ENCODE measurements at regions not wholly inside any gene's neighbourhood (a gene's known extent, or its start where the extent isn't known, plus 50 kb on each side); places are given as distances from the start of the nearest gene placed in this dataset.

DNA sequence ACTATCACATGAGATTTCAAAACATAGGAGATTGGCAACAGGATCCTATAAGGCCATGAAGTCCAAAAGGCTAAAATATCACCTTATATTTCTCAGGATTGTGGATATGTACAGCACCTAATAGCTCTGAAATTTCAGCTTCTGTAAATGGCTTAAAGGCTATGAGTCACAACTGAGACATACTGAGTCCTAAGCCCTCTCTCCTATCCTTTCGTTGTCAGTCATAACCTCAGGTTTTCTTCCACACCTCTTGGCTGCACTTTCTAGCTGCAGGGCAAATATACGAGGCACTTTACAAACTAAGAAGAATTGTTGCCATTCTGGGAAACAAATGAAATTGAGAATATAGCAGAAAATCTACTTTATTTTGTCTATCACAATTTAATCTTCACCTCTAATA is 969.9 kb upstream of the EPHA7 start:
- no peaks in the 10 kb centered on the region for H3K9me3 ChIP-seq (ENCODE audit: control insufficient read depth, insufficient read depth, low read depth, low read length)
- ATAC-seq (no peak), DNase-seq (ENCODE audit: low read depth, low spot score) (no peak)
- in situ Hi-C loops (cut with HindIII; ENCODE audit: low pct_unique_long_range_greater_than_20kb, low sequenced_read_pairs) (no loop called here), intact Hi-C loops (cut with micrococcal nuclease; ENCODE audit: unreplicated experiment) (no loop called here)
- no peak overlapping the region for H3K4me3 ChIP-seq (ENCODE audit: low read depth in 2 of 2, low read length in 2 of 2)
- TF ChIP-seq POLR2AphosphoS5 (IDR thresholded peaks at IDR 0.05; ENCODE audit: low read depth, low read length) (no peak), SIN3A (IDR thresholded peaks at IDR 0.05; ENCODE audit: borderline replicate concordance, insufficient read depth, low read depth, low read length) (no peak)
- TF ChIP-seq, protein P1, sequence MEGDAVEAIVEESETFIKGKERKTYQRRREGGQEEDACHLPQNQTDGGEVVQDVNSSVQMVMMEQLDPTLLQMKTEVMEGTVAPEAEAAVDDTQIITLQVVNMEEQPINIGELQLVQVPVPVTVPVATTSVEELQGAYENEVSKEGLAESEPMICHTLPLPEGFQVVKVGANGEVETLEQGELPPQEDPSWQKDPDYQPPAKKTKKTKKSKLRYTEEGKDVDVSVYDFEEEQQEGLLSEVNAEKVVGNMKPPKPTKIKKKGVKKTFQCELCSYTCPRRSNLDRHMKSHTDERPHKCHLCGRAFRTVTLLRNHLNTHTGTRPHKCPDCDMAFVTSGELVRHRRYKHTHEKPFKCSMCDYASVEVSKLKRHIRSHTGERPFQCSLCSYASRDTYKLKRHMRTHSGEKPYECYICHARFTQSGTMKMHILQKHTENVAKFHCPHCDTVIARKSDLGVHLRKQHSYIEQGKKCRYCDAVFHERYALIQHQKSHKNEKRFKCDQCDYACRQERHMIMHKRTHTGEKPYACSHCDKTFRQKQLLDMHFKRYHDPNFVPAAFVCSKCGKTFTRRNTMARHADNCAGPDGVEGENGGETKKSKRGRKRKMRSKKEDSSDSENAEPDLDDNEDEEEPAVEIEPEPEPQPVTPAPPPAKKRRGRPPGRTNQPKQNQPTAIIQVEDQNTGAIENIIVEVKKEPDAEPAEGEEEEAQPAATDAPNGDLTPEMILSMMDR (IDR thresholded peaks at IDR 0.05), result no peak
- H3K36me3 ChIP-seq (ENCODE audit: control insufficient read depth, insufficient read depth, low read length), result no peaks in the 10 kb centered on the region
- ChIA-PET CTCF (no interaction called here), POLR2A (no interaction called here)
- H3K4me1 ChIP-seq (ENCODE audit: control insufficient read depth, insufficient read depth, low read length), result no peaks in the 10 kb centered on the region
- BruUV-seq (replicated peaks), result no TSS peak
- no peak overlapping the region for H3K27ac ChIP-seq (ENCODE audit: low read length)
- H3K27me3 ChIP-seq (ENCODE audit: control insufficient read depth, insufficient read depth, low read length), result no peaks in the 10 kb centered on the region

DNA sequence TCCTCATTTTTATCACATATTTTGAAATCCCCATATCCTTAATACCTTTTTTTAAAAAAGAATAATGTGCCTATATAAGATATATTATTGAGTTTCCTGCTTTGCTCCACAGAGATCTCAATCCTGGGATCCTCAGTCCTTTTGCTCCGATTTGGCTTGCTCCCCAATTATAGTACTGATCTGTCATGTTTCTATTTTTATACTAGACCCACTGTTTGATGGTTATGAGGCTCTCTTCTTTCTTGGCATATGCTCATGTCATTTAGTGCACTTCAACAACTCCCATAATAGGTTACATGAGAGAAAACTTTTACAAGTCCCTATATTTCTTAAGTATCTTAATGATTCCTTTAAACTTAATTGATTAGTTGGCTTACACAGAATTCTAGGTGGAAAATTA is 958.5 kb upstream of the EPHA7 start:
- ChIA-PET CTCF (no interaction called here), POLR2A (no interaction called here)
- in situ Hi-C loops (cut with HindIII; ENCODE audit: low pct_unique_long_range_greater_than_20kb, low sequenced_read_pairs) (no loop called here), intact Hi-C loops (cut with micrococcal nuclease; ENCODE audit: unreplicated experiment) (no loop called here)
- H3K27ac ChIP-seq (ENCODE audit: low read length), result no peak overlapping the region
- no peak overlapping the region for H3K4me3 ChIP-seq (ENCODE audit: low read depth in 2 of 2, low read length in 2 of 2)
- no peak for DNase-seq (ENCODE audit: low read depth, low spot score)
- no peaks in the 10 kb centered on the region for H3K36me3 ChIP-seq (ENCODE audit: control insufficient read depth, insufficient read depth, low read length)
- no peaks in the 10 kb centered on the region for H3K4me1 ChIP-seq (ENCODE audit: control insufficient read depth, insufficient read depth, low read length)
- H3K27me3 ChIP-seq (ENCODE audit: control insufficient read depth, insufficient read depth, low read length), result no peaks in the 10 kb centered on the region
- BruUV-seq (replicated peaks), result no TSS peak
- no peak for TF ChIP-seq SIN3A (IDR thresholded peaks at IDR 0.05; ENCODE audit: borderline replicate concordance, insufficient read depth, low read depth, low read length)
- TF ChIP-seq, protein P2, sequence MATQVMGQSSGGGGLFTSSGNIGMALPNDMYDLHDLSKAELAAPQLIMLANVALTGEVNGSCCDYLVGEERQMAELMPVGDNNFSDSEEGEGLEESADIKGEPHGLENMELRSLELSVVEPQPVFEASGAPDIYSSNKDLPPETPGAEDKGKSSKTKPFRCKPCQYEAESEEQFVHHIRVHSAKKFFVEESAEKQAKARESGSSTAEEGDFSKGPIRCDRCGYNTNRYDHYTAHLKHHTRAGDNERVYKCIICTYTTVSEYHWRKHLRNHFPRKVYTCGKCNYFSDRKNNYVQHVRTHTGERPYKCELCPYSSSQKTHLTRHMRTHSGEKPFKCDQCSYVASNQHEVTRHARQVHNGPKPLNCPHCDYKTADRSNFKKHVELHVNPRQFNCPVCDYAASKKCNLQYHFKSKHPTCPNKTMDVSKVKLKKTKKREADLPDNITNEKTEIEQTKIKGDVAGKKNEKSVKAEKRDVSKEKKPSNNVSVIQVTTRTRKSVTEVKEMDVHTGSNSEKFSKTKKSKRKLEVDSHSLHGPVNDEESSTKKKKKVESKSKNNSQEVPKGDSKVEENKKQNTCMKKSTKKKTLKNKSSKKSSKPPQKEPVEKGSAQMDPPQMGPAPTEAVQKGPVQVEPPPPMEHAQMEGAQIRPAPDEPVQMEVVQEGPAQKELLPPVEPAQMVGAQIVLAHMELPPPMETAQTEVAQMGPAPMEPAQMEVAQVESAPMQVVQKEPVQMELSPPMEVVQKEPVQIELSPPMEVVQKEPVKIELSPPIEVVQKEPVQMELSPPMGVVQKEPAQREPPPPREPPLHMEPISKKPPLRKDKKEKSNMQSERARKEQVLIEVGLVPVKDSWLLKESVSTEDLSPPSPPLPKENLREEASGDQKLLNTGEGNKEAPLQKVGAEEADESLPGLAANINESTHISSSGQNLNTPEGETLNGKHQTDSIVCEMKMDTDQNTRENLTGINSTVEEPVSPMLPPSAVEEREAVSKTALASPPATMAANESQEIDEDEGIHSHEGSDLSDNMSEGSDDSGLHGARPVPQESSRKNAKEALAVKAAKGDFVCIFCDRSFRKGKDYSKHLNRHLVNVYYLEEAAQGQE (IDR thresholded peaks at IDR 0.05; ENCODE audit: insufficient read depth in 1 of 2, low read depth in 2 of 2, low read length in 1 of 2), result no peak
- no peak for TF ChIP-seq TCF7L2 (IDR thresholded peaks at IDR 0.05; ENCODE audit: low read depth, low read length)
- no peak for TF ChIP-seq POLR2AphosphoS5 (IDR thresholded peaks at IDR 0.05; ENCODE audit: low read depth, low read length)
- TF ChIP-seq, protein P1 (IDR thresholded peaks at IDR 0.05), result no peak
- no peaks in the 10 kb centered on the region for H3K9me3 ChIP-seq (ENCODE audit: control insufficient read depth, insufficient read depth, low read depth, low read length)
- no peak for ATAC-seq

DNA sequence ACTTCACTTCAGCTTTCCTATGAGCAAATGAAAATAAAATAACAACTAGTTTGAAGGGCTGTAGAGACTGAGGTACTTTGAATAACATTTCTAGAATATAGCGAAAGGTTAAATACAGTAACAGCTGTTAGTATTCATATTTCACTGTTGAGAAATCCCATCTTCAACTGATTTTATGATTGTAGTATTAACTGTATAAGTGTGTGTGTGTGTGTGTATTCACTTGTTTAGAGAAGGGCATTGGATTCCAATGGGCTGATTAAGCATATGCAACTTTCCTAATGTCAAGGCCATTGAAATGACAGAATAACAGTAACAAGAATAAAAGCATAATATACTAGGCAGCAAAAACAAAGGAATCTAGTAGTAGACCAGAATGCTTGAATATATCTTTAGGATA is 957.5 kb upstream of the EPHA7 start:
- in situ Hi-C loops (cut with HindIII; ENCODE audit: low pct_unique_long_range_greater_than_20kb, low sequenced_read_pairs) (no loop called here), intact Hi-C loops (cut with micrococcal nuclease; ENCODE audit: unreplicated experiment) (no loop called here)
- Histone ChIP-seq H3K9me3 (ENCODE audit: control insufficient read depth, insufficient read depth, low read depth, low read length) (no peaks in the 10 kb centered on the region), H3K36me3 (ENCODE audit: control insufficient read depth, insufficient read depth, low read length) (no peaks in the 10 kb centered on the region), H3K4me3 (ENCODE audit: low read depth in 2 of 2, low read length in 2 of 2) (no peak overlapping the region), H3K27me3 (ENCODE audit: control insufficient read depth, insufficient read depth, low read length) (no peaks in the 10 kb centered on the region), H3K4me1 (ENCODE audit: control insufficient read depth, insufficient read depth, low read length) (no peaks in the 10 kb centered on the region), H3K27ac (ENCODE audit: low read length) (no peak overlapping the region)
- ChIA-PET POLR2A (no interaction called here), CTCF (no interaction called here)
- ATAC-seq, result no peak
- no TSS peak for BruUV-seq (replicated peaks)
- no peak for DNase-seq (ENCODE audit: low read depth, low spot score)
- TF ChIP-seq, protein P2 (IDR thresholded peaks at IDR 0.05; ENCODE audit: insufficient read depth in 1 of 2, low read depth in 2 of 2, low read length in 1 of 2), result no peak
- no peak for TF ChIP-seq SIN3A (IDR thresholded peaks at IDR 0.05; ENCODE audit: borderline replicate concordance, insufficient read depth, low read depth, low read length)
- TF ChIP-seq, protein P1 (IDR thresholded peaks at IDR 0.05), result no peak
- no peak for TF ChIP-seq POLR2AphosphoS5 (IDR thresholded peaks at IDR 0.05; ENCODE audit: low read depth, low read length)
- no peak for TF ChIP-seq TCF7L2 (IDR thresholded peaks at IDR 0.05; ENCODE audit: low read depth, low read length)
